Loucy (cell line): ENCODE measurements at regions not wholly inside any gene's neighbourhood (a gene's known extent, or its start where the extent isn't known, plus 50 kb on each side); places are given as distances from the start of the nearest gene placed in this dataset.

Experiments
- CTCF ChIP-seq: fragments of 200-600 bp; sonication (generic); conservative IDR thresholded peaks from 2 replicates; pipeline ENCODE4 v1.5.1; 2014; ENCODE audit warnings: mild to moderate bottlenecking, antibody characterized with exemption, low read length
- EZH2phosphoT487 ChIP-seq: fragments of 200-600 bp; IDR thresholded peaks from 2 replicates; pipeline ENCODE4 v1.6.1; 2018; ENCODE audit warnings: antibody characterized with exemption, mild to moderate bottlenecking, moderate library complexity, borderline replicate concordance

- TF ChIP-seq CTCF: no peak
- no peak for TF ChIP-seq EZH2phosphoT487
These were observed 196.9 kb upstream of the ZNF184 start for GRCh38 chr6:27669624-27670301.
